Effector CD4-positive, alpha-beta T cell (primary cell): ENCODE measurements at regions not wholly inside any gene's neighbourhood (a gene's known extent, or its start where the extent isn't known, plus 50 kb on each side); places are given as distances from the start of the nearest gene placed in this dataset.

ENCODE experiments used
- DNase-seq: peaks from one replicate; pipeline ENCODE4 v3.0.0-alpha.2; 2020

DNA sequence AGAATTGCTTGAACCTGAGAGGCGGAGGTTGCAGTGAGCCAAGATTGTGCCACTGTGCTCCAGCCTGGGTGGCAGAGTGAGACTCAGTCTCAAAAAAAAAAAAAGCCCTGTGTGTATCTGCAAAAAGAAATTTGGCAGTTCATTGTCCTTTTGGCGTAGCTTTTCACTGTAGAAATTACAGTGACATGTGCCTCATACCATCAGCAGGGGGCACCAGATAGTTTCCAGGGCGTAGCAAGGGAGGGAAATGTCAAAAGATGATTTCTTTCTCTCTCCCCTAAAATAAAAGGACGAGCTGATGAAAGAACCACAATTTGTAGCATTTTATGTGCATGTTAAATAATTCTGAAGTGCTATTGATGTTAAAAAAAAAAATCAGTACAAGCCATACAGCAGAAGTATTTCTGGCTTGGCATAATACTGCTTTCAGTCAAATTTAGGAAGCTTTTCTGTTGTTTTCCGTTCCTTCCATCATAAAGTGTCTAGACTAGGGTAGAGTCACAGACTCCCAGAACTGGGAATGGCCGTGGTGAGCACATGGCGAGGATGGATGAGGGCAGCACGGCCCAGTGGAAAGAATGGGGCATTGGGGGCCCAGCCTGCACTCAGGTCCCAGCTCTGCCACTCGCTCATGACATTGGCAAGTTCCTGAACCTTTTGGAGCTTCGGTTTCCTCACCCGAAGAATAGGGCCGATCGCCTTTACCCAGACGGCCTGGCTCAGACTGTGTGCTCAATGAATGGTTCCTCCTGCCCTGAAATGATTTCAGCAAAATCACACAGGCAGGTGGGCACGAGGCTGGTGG lies 59.8 kb upstream of the RPH3AL start:
- peak; percentile 61 for DNase-seq

DNA sequence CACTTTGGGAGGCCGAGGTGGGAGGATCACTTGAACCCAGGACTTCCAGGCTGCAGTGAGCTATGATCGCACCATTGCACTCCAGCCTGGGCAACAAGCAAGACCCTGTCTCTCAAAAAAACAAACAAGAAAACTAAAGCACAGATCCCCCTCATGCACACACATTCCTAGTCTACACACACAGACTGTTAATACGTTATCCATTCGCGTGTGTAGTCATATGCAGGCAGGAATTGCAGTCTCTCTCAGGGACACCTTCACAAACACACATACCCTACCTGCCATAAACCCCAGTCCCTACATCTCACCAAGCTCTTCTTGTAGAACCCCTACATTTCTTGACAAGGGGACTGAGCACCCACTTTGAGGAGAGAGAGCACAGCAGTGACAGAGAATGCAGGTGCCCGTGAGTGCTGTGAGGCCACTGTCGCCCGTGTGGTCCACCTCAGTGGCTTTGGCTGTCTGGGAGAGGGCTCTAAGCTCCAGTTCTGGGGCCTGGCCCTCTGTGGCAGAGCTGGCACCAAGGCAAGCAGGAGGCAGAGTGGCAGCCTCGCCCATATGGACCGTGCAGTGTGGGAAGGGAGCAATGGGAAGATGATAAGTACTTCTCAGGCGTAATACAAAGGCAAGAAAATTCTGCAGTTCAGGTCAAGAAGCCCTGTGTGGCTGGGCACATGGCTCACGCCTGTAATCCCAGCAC lies 59.0 kb upstream of the RPH3AL start:
- DNase-seq: no peak

- peak; percentile 58 for DNase-seq
Observed at GRCh38 chr17:410543-411401, 58.2 kb upstream of the RPH3AL start.

- DNase-seq: peak; percentile 99
Observed at GRCh38 chr17:409848-410542, 57.4 kb upstream of the RPH3AL start.

- no peak for DNase-seq
Observed at GRCh38 chr17:409308-409847, 56.8 kb upstream of the RPH3AL start.

- DNase-seq: no peak
Observed at GRCh38 chr17:404703-405102, 52.1 kb upstream of the RPH3AL start.
